ENCODE measurements at regions not wholly inside any gene's neighbourhood (a gene's known extent, or its start where the extent isn't known, plus 50 kb on each side); places are given as distances from the start of the nearest gene placed in this dataset.
"Not testable (repeated sequence)": the region's sequence is repeated elsewhere in the genome, so short reads cannot be mapped to it uniquely, and the experiment has no call there.

DNA sequence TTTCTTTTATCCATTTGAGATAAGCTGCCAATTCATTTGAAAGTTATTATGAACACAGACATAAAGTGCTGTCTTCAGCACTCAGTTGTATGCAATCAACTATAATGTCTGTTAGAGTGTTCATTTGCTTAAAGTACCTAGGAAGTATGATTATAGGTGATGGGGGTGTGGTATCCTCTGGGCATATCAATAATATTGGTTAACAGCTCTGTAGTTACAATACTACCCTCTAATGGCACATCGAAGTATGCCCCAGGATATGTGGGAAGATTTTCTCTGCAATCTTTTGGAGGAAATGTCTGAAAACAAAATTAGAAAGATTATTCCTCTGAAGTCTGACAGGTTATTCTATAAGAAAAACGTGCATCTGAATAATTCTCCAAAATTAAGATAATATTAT lies 429.7 kb downstream of the ARL4A start:
- Histone ChIP-seq H3K4me1 (no peaks in the 10 kb centered on the region), H3K4me3 (no peak overlapping the region), H3K27me3 (no peaks in the 10 kb centered on the region), H3K9me3 (no peaks in the 10 kb centered on the region), H3K27ac (no peak overlapping the region), H3K36me3 (no peaks in the 10 kb centered on the region)
- DNase-seq = no peak
- ATAC-seq = no peak
- intact Hi-C loops (cut with DNase I) = no loop called here
- peak; percentile 32 for TF ChIP-seq CTCF (IDR thresholded peaks at IDR 0.05)

DNA sequence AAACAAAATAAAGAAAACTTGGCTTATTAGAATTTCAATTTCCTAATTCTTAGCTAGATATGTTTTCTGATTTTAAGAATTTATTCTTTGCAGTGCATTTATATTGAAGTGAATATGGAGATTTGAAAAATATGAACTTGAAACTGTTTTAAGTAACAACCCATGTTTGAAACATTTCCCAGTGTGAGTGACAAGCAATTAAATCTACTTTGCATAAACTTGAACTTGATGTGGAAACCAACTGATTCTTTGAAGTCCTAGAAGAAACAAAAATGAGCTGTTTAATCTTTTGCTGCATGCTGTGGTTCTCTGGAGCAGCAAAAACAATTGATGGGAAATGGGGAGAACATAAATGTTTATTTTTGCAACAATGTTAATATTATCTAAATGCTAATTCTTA lies 430.2 kb downstream of the ARL4A start:
- no peaks in the 10 kb centered on the region for H3K9me3 ChIP-seq
- no peak for TF ChIP-seq CTCF (IDR thresholded peaks at IDR 0.05)
- intact Hi-C loops (cut with DNase I) = no loop called here

GRCh38 chr7:13124629-13125028 lies 437.2 kb downstream of the ARL4A start:
- H3K27me3 ChIP-seq; H3K27ac ChIP-seq; H3K4me3 ChIP-seq; ATAC-seq; H3K36me3 ChIP-seq; intact Hi-C loops (cut with DNase I); DNase-seq; H3K9me3 ChIP-seq; H3K4me1 ChIP-seq: not testable (repeated sequence)

More for the DNA sequence above, 430.2 kb downstream of the ARL4A start:
- Histone ChIP-seq H3K27me3 (no peaks in the 10 kb centered on the region), H3K4me3 (no peak overlapping the region), H3K4me1 (no peaks in the 10 kb centered on the region), H3K27ac (no peak overlapping the region), H3K36me3 (no peaks in the 10 kb centered on the region)
- no peak for ATAC-seq
- DNase-seq = no peak

GRCh38 chr7:13126347-13126746 lies 438.9 kb downstream of the ARL4A start:
- H3K36me3 ChIP-seq = no peaks in the 10 kb centered on the region
- DNase-seq (no peak), ATAC-seq (no peak)
- H3K9me3 ChIP-seq = no peaks in the 10 kb centered on the region
- no peak for TF ChIP-seq CTCF (IDR thresholded peaks at IDR 0.05)
- no peak overlapping the region for H3K4me3 ChIP-seq
- H3K4me1 ChIP-seq = no peaks in the 10 kb centered on the region
- H3K27ac ChIP-seq = no peak overlapping the region
- no peaks in the 10 kb centered on the region for H3K27me3 ChIP-seq
- intact Hi-C loops (cut with DNase I) = no loop called here

- no peak overlapping the region for H3K4me3 ChIP-seq
- intact Hi-C loops (cut with DNase I) = no loop called here
- no peaks in the 10 kb centered on the region for H3K27me3 ChIP-seq
- no peak for ATAC-seq
- no peak for TF ChIP-seq CTCF (IDR thresholded peaks at IDR 0.05)
- no peaks in the 10 kb centered on the region for H3K4me1 ChIP-seq
- no peak overlapping the region for H3K27ac ChIP-seq
- no peaks in the 10 kb centered on the region for H3K36me3 ChIP-seq
- no peak for DNase-seq
- no peaks in the 10 kb centered on the region for H3K9me3 ChIP-seq
Observed at GRCh38 chr7:13130321-13130720, 442.9 kb downstream of the ARL4A start.

GRCh38 chr7:13130906-13131305 lies 443.5 kb downstream of the ARL4A start:
- H3K27me3 ChIP-seq; H3K4me3 ChIP-seq; DNase-seq; intact Hi-C loops (cut with DNase I); ATAC-seq; H3K9me3 ChIP-seq; H3K27ac ChIP-seq; H3K4me1 ChIP-seq; H3K36me3 ChIP-seq: not testable (repeated sequence)

GRCh38 chr7:13132314-13132713 lies 444.9 kb downstream of the ARL4A start:
- TF ChIP-seq CTCF (IDR thresholded peaks at IDR 0.05) = no peak
- H3K27ac ChIP-seq = no peak overlapping the region
- H3K9me3 ChIP-seq = no peaks in the 10 kb centered on the region
- H3K4me3 ChIP-seq = no peak overlapping the region
- no peaks in the 10 kb centered on the region for H3K4me1 ChIP-seq
- no peak for DNase-seq
- no peaks in the 10 kb centered on the region for H3K36me3 ChIP-seq
- ATAC-seq = no peak
- H3K27me3 ChIP-seq = no peaks in the 10 kb centered on the region
- intact Hi-C loops (cut with DNase I) = no loop called here

DNA sequence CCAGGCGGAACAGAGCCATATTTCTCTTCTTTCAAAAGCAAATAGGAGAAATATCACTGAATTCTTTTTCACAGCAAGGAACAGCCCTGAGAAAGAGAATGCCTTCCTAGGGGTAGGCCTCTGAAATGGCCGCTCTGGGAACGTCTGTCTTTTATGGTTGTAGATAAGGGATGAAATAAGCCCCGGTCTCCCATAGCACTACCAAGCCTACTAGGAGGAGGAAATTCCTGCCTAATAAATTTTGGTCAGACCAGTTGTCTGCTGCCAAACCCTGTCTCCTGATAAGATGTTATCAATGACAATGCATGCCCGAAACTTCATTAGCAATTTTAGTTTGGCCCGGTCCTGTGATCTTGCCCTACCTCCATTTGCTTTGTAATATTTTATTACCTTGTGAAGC lies 448.9 kb downstream of the ARL4A start:
- H3K27me3 ChIP-seq; ATAC-seq; H3K27ac ChIP-seq; H3K9me3 ChIP-seq; H3K4me3 ChIP-seq; H3K4me1 ChIP-seq; intact Hi-C loops (cut with DNase I); DNase-seq; H3K36me3 ChIP-seq: not testable (repeated sequence)

All from upper lobe of right lung (tissue), 1 donor.